AG04450 (cell line): ENCODE measurements at regions not wholly inside any gene's neighbourhood (a gene's known extent, or its start where the extent isn't known, plus 50 kb on each side); places are given as distances from the start of the nearest gene placed in this dataset.

Experiments used
- CTCF ChIA-PET: fragments of 300-600, 350-600 bp; formaldehyde crosslinking; extraction: SDS; loops from one replicate; lab custom pipeline; 2022; ENCODE audit warnings: antibody characterized with exemption, inconsistent platforms; lab: Charles Lee
- POLR2A ChIA-PET: fragments of 350-600 bp; formaldehyde crosslinking; extraction: SDS; loops from one replicate; lab custom pipeline; 2021; ENCODE audit warnings: antibody characterized with exemption, inconsistent platforms; lab: Yijun Ruan, JAX
- DNase-seq: peaks from one replicate; pipeline ENCODE4 v3.0.0-alpha.2; 2011; ENCODE audit warnings: low read depth, low spot score
- H3K27ac ChIP-seq: one replicate; pipeline ENCODE4 v1.5.1; 2012; ENCODE audit warnings: low read depth, low read length, control low read depth
- H3K27me3 ChIP-seq: one replicate; pipeline ENCODE4 v1.6.0; 2012; ENCODE audit warnings: low read length; ENCODE audit not compliant: control insufficient read depth, insufficient read depth
- H3K4me3 ChIP-seq: 2 replicates; pipeline ENCODE4 v1.5.1; 2011; ENCODE audit warnings: mild to moderate bottlenecking, low read depth, low read length, control low read depth
- H3K9me3 ChIP-seq: 2 replicates; pipeline ENCODE4 v1.5.1; 2012; ENCODE audit warnings: low read length; ENCODE audit not compliant: control insufficient read depth, insufficient read depth
- TF ChIP-seq, protein P1 (sequence below): IDR thresholded peaks from 2 replicates; pipeline ENCODE4 v1.5.1; 2011; ENCODE audit warnings: low read depth, low read length, control low read depth, inconsistent platforms

DNA sequence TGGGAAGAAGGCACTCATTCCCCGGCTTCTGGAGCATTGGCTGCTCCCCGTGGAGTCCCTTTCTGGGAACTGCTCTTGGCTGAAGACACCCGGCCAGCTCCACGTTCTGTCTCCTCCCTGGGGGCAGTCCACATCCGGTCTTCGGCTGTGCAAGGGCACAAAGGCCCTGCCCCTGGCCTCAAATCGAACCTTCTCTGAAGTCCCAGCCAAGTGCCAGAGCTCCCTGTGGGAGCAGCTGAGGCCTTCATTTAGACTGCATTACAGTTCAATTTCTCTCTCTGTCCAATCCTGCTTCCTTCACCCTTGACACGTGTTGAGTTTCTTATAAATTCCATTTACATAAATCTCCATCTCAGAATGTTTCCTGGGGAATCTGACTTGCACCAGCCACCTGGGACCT is 132.9 kb upstream of the POU3F1 start:
- no peaks in the 10 kb centered on the region; the same call in 1 of the 2 replicates for H3K9me3 ChIP-seq
- ChIA-PET POLR2A (no interaction called here), CTCF (no interaction called here)
- TF ChIP-seq, protein P1, sequence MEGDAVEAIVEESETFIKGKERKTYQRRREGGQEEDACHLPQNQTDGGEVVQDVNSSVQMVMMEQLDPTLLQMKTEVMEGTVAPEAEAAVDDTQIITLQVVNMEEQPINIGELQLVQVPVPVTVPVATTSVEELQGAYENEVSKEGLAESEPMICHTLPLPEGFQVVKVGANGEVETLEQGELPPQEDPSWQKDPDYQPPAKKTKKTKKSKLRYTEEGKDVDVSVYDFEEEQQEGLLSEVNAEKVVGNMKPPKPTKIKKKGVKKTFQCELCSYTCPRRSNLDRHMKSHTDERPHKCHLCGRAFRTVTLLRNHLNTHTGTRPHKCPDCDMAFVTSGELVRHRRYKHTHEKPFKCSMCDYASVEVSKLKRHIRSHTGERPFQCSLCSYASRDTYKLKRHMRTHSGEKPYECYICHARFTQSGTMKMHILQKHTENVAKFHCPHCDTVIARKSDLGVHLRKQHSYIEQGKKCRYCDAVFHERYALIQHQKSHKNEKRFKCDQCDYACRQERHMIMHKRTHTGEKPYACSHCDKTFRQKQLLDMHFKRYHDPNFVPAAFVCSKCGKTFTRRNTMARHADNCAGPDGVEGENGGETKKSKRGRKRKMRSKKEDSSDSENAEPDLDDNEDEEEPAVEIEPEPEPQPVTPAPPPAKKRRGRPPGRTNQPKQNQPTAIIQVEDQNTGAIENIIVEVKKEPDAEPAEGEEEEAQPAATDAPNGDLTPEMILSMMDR, result no peak
- no peak overlapping the region for H3K27ac ChIP-seq
- no peak for DNase-seq
- H3K27me3 ChIP-seq, result no peaks in the 10 kb centered on the region
- H3K4me3 ChIP-seq, result no peak overlapping the region

DNA sequence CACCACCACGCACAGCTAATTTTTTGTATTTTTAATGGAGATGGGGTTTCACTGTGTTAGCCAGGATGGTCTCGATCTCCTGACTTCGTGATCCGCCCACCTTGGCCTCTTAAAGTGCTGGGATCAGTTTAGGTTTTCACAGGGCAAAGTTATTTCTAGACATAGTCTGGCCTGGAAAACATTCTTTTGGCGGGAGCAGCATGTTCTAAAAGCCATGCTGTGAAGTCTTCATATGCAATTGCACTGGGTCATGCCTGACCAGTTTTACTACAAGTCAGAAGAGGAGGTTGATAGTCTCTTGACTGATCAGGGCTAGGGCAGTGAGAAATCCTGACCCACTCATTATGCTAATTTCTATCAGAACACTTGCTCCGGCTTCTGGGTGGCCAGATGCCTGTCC is 131.6 kb upstream of the POU3F1 start:
- no peak for DNase-seq
- TF ChIP-seq, protein P1, result no peak
- CTCF ChIA-PET, result no interaction called here
- no peak overlapping the region for H3K27ac ChIP-seq
- no peak overlapping the region for H3K4me3 ChIP-seq
- no peaks in the 10 kb centered on the region; the same call in 1 of the 2 replicates for H3K9me3 ChIP-seq
- POLR2A ChIA-PET, result no interaction called here
- no peaks in the 10 kb centered on the region for H3K27me3 ChIP-seq

DNA sequence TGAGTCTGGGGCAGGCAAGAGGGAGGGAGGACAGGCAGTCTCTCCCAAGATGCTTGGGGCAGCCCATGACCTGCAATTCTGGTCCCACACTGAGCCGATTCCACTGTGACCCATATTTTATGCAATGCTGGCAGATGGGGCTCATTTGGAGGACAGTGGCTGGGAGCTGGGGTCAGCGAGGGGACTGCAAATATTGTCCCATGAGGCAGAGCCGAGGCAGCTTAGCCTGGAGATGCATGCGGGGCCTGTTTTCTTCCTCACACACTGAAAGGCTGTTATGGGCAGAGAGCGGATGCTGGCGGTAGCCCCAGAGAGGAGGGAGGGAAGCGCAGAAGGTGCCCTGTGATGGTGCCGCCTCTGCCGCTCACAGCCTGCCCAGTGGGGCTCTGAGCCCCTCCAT is 128.5 kb upstream of the POU3F1 start:
- no peaks in the 10 kb centered on the region for H3K27me3 ChIP-seq
- POLR2A ChIA-PET, result no interaction called here
- CTCF ChIA-PET, result no interaction called here
- no peak overlapping the region for H3K4me3 ChIP-seq
- H3K9me3 ChIP-seq, result no peaks in the 10 kb centered on the region
- TF ChIP-seq, protein P1, result no peak
- H3K27ac ChIP-seq, result no peak overlapping the region
- no peak for DNase-seq

DNA sequence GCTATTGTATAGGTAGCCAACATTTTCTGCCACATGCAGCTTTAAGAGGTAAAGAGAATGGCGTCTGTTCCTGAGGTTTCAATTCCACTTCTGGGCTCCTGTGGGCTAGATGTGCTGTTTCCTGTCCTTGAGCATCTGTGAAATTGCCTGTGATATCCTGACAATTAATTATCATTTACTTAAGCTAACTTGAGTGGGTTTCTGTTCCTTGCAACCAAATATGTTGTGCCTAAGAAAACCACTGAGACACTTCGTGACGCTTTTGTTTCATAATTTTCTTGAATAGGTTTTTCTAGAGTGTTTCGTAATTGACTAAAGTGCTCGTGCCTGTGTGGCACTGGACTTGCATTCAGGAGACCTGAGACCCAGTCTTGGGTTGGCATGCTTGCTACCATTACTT is 127.3 kb upstream of the POU3F1 start:
- Histone ChIP-seq H3K27ac (no peak overlapping the region), H3K27me3 (no peaks in the 10 kb centered on the region), H3K9me3 (no peaks in the 10 kb centered on the region), H3K4me3 (no peak overlapping the region)
- no peak for DNase-seq
- ChIA-PET CTCF (no interaction called here), POLR2A (no interaction called here)
- TF ChIP-seq, protein P1, result no peak

DNA sequence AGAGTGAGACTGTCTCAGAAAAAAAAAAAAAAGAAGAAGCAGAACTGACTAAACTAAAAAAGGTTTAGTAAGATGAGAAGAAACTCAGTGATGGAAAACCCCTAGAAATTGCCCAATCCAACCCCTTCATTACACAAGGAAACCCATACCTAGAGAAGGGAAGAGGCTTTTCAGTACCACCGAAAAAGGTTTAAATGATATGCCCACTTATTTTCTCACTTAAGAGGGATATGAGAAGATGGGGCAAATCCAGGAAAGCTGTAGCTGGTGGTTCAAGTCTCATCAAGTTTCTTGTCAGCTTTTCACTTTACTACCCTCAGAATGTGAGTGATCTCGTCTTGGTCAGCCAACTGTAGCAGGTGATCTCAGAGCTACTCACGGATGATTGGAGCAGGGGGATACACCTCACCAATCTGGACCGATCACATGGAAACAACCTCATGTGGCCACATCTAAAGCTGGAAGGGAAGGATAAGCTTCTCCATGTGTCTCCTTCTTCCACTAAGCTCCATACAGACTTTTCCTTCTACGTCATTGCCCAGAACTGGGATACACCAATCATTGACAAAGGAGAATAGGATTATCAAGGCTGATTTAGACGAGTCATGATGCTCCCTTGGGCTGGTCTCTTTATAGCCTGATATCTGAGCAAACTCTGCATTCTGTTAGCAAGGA is 126.7 kb upstream of the POU3F1 start:
- no peak overlapping the region for H3K27ac ChIP-seq

More for the DNA sequence above, 126.7 kb upstream of the POU3F1 start:
- Histone ChIP-seq H3K4me3 (no peak overlapping the region), H3K27me3 (no peaks in the 10 kb centered on the region), H3K9me3 (no peaks in the 10 kb centered on the region)
- ChIA-PET CTCF (no interaction called here), POLR2A (no interaction called here)
- TF ChIP-seq, protein P1, result no peak
- no peak for DNase-seq
